ENCODE measurements at regions not wholly inside any gene's neighbourhood (a gene's known extent, or its start where the extent isn't known, plus 50 kb on each side); places are given as distances from the start of the nearest gene placed in this dataset.

DNA sequence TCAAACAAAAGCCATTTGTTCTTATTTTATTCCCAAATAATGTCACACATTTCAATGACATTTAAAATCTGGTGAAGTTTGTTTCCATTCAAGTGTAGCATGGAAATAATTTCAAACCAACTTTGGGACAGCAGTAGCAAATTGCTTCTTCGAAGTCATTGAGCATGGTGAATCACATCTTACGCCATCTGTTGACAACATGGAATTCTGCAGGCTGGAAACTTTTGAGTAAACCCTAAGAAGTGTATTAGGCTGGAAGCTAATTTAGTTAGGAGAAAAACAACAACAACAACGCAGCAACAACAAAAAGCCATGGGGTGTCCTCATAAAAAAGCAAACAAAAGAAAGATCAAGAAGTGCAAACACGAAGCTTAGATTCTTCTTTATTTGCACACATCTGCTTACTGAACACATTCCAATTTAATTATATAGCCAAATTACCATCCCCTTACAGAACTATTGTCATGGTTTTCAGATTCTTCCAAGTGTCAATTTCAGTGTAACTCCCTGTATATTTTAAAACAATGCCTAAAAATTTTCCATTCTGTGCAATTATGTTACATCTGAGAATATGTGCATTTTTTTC lies 659.0 kb upstream of the CDH7 start:
- TF ChIP-seq, protein P1, sequence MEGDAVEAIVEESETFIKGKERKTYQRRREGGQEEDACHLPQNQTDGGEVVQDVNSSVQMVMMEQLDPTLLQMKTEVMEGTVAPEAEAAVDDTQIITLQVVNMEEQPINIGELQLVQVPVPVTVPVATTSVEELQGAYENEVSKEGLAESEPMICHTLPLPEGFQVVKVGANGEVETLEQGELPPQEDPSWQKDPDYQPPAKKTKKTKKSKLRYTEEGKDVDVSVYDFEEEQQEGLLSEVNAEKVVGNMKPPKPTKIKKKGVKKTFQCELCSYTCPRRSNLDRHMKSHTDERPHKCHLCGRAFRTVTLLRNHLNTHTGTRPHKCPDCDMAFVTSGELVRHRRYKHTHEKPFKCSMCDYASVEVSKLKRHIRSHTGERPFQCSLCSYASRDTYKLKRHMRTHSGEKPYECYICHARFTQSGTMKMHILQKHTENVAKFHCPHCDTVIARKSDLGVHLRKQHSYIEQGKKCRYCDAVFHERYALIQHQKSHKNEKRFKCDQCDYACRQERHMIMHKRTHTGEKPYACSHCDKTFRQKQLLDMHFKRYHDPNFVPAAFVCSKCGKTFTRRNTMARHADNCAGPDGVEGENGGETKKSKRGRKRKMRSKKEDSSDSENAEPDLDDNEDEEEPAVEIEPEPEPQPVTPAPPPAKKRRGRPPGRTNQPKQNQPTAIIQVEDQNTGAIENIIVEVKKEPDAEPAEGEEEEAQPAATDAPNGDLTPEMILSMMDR (IDR thresholded peaks at IDR 0.05) = no peak
- TF ChIP-seq POLR2A (IDR thresholded peaks at IDR 0.05) = no peak
- no peak for TF ChIP-seq POLR2AphosphoS5 (IDR thresholded peaks at IDR 0.05; ENCODE audit: insufficient read depth in 1 of 2, low read depth in 1 of 2)
